Right cardiac atrium (tissue), 5 donors: ENCODE measurements at regions not wholly inside any gene's neighbourhood (a gene's known extent, or its start where the extent isn't known, plus 50 kb on each side); places are given as distances from the start of the nearest gene placed in this dataset.
A peak's percentile ranks its signal among the peaks of the same experiment; 100 is the strongest.
"Not testable (repeated sequence)": the region's sequence is repeated elsewhere in the genome, so short reads cannot be mapped to it uniquely, and the experiment has no call there.

Experiments
- ATAC-seq, 2 donors: fragments of 200-7000 bp; cut with Tn5 transposase; one replicate each; pipeline versions ENCODE4 v1.8.0 to v1.9.1; 2020; ENCODE audit warnings: moderate library complexity in 2 of 2, mild to moderate bottlenecking in 1 of 2
- DNase-seq, 3 donors: peaks; one replicate each; pipeline ENCODE4 v3.0.0-alpha.2; 2020
- H3K27ac ChIP-seq: one replicate; pipeline ENCODE4 v1.5.1; 2013; ENCODE audit warnings: mild to moderate bottlenecking, low read length, control low read depth, moderate library complexity
- H3K27me3 ChIP-seq: one replicate; pipeline ENCODE4 v1.6.1; 2013; ENCODE audit not compliant: control insufficient read depth, insufficient read depth
- H3K4me1 ChIP-seq: one replicate; pipeline ENCODE4 v1.6.1; 2013; ENCODE audit warnings: low read length; ENCODE audit not compliant: control insufficient read depth, insufficient read depth
- H3K4me3 ChIP-seq: one replicate; pipeline ENCODE4 v1.5.1; 2013; ENCODE audit warnings: low read length, control low read depth
- H3K9me3 ChIP-seq: one replicate; pipeline ENCODE4 v1.6.1; 2013; ENCODE audit warnings: low read length; ENCODE audit not compliant: control insufficient read depth
- WGBS: extraction: QIAGEN DNeasy Blood & Tissue Kit; methylation state at CpG from one replicate; pipeline ENCODE4 v1.1.7; 2013; 5-methylcytosine and 5-hydroxymethylcytosine counted together
- intact Hi-C, 4 donors: fragments of 100-400 bp; cut with DNase I; formaldehyde crosslinking; loops; one replicate each; pipeline versions ENCODE4 v1.11.0 to v1.14.0; 2022 to 2023
- donor health status: healthy with polysubstance abuse.
- donor health status: DM: no; HTN: yes; CAD: no.
- donor health status: DM: no; HTN: no; CAD: no.
- donor health status: DM: no; HTN: yes; CAD: no; lungs with severe emphysema.
- donor health status: DM: yes; HTN: yes; CAD: no.

DNA sequence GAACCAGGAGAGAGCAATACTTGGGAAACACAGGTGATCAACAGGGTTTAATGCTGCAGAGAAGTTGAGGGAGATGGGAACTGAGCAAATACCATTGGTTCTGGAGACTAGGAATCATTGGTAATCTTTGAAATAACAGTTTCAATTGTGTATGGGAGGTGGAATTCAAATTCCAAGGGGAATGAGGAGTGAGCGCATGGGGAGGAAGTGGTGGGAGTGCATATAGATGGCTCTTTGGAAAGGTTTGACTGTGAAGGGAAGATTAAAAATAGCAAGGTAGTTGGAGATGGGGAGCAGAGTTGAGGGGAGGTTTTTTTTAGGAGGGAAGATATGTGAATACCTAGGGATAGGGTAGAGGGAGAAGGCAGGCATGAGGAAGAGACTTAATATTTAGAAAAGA lies 51.1 kb upstream of the ROPN1 start:
- ATAC-seq (no peak), DNase-seq (no peak)
- H3K27me3 ChIP-seq, result no peaks in the 10 kb centered on the region
- no peak overlapping the region for H3K4me3 ChIP-seq
- intact Hi-C loops, result no loop called here
- no peak overlapping the region for H3K27ac ChIP-seq
- H3K4me1 ChIP-seq, result peaks cover 3% of the 10 kb centered on the region
- H3K9me3 ChIP-seq, result no peaks in the 10 kb centered on the region
- WGBS, result 76% methylated on average over 1 of the region's 1 CpG

DNA sequence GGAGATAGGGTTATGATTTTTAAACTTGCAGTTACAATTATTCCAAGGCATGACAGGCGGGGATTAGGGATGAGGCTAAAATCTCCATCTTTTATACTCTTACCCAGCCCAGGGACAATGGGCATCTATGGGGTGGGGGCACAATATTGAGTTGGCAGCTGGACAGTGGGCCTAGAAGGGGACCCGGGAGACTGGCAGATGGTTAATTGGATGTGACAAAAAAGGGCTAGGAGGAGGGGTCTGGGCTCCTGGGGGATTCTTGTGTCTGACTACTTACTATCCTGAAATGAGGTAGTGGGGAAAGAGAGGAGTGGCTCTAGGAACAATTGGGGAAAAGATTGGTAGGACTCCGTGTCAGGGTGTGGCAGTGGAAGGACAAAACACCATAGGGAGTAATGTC lies 53.0 kb upstream of the ROPN1 start:
- Histone ChIP-seq H3K9me3 (no peaks in the 10 kb centered on the region), H3K4me3 (no peak overlapping the region), H3K27ac (no peak overlapping the region), H3K27me3 (no peaks in the 10 kb centered on the region), H3K4me1 (peaks cover 3% of the 10 kb centered on the region)
- intact Hi-C loops, result no loop called here
- DNase-seq (no peak), ATAC-seq (no peak)
- 85% methylated on average over 3 of the region's 3 CpGs for WGBS

GRCh38 chr3:124048967-124049798 lies 57.3 kb upstream of the ROPN1 start:
- 72% methylated on average over 6 of the region's 6 CpGs for WGBS
- Histone ChIP-seq H3K27ac (no peak overlapping the region), H3K4me1 (no peaks in the 10 kb centered on the region), H3K27me3 (no peaks in the 10 kb centered on the region), H3K9me3 (no peaks in the 10 kb centered on the region), H3K4me3 (no peak overlapping the region)
- ATAC-seq (no peak), DNase-seq (no peak)
- intact Hi-C loops, result no loop called here

DNA sequence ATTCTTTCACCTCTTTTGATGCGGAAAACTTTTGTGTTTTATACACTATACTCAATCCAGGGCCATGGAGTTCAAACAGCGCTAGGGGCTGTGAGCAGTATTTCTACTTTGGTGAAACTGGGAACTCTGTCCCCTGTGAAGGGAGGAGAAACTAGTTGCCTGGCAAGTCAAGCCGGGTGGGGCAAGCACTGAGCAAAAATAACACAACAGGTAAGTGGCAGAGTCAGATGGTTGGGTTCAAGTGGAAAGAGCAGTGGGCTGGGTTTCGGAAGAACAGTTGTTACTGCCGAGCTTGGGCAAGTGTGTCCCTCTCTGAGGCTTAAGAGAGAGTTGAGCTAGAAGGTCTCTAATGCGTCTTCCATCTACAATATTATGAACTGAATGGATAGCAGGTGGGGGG lies 59.7 kb upstream of the ROPN1 start:
- ATAC-seq, result no peak
- no peak overlapping the region for H3K4me3 ChIP-seq
- DNase-seq, result no peak
- no peak overlapping the region for H3K27ac ChIP-seq
- no peaks in the 10 kb centered on the region for H3K27me3 ChIP-seq
- whole genome bisulfite sequencing, result 96% methylated on average over 6 of the region's 6 CpGs
- intact Hi-C loops, result no loop called here
- no peaks in the 10 kb centered on the region for H3K9me3 ChIP-seq
- peaks cover 6% of the 10 kb centered on the region for H3K4me1 ChIP-seq

GRCh38 chr3:124053871-124054270 lies 61.9 kb upstream of the ROPN1 start:
- Histone ChIP-seq H3K4me1 (peaks cover 9% of the 10 kb centered on the region), H3K27me3 (no peaks in the 10 kb centered on the region), H3K9me3 (no peaks in the 10 kb centered on the region), H3K4me3 (no peak overlapping the region), H3K27ac (no peak overlapping the region)
- DNase-seq (no peak), ATAC-seq (no peak)
- intact Hi-C loops, result no loop called here

DNA sequence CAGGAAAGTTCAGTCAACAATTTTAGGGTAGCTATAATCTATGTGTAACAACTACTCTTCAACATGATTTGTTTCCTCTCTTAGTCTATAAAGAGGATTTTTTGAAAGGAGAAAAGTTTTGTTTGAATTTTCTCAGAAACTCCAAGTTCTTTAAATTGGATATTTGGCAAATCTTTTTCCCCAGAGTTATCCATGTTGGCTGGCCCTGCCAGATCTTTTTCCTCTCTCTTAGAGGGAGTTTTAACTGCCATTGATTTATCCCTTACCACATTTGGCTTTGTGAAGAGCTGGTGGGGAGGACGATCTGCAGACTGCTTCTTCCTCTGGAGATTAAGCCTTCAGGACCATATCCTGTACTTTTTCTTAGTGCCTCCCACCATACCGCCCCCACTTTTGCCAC lies 64.9 kb upstream of the ROPN1 start:
- Histone ChIP-seq H3K9me3 (no peaks in the 10 kb centered on the region), H3K4me1 (peaks cover 12% of the 10 kb centered on the region), H3K27ac (no peak overlapping the region), H3K4me3 (no peak overlapping the region), H3K27me3 (no peaks in the 10 kb centered on the region)
- no peak for ATAC-seq
- intact Hi-C loops, result no loop called here
- no peak for DNase-seq
- 46% methylated on average over 2 of the region's 2 CpGs for WGBS

DNA sequence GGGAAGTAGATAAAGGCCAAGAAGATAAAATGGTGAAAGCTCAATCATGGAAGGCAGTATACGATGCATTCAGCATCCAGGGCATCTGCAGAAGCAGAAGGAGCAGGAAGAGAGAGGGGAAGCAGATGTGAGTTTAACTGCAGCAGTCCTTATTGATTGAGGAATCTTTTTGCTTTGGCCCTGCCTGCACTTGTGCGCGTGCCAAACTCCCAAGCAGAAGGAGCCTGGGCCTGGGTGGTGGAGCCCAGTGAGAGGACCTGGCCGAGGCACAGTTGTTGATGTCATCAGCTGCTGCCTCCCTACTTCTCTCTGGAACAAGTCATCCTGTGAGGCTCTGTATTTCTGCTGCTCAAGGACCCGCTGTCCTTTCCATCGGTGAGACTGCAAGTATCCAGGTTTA lies 65.5 kb upstream of the ROPN1 start:
- Histone ChIP-seq H3K27ac (no peak overlapping the region), H3K4me3 (no peak overlapping the region), H3K9me3 (no peaks in the 10 kb centered on the region), H3K27me3 (no peaks in the 10 kb centered on the region), H3K4me1 (peaks cover 12% of the 10 kb centered on the region)
- DNase-seq, result peak; percentile 65 to 89 (median 85)
- intact Hi-C loops, result no loop called here
- WGBS, result 45% methylated on average over 6 of the region's 6 CpGs
- ATAC-seq, result peak; percentile 83 to 85

DNA sequence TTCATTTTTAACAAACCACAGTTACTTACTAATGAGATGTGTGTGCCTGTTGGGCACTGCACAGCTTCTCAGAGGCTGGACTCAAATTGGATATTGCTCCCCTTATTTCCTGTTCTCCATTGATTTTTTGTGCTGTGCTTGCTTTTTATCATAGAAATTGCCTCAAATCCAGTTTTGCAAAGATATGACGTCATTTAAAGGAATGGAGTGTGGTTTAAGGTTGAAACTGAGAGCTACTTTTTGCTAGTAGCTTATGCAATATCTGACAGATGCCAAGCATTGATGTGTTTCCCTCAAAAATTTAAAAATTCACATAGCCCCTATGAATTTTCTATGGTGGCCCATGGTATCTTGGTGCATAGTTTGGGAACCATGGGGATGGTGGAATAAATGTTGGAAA lies 67.7 kb upstream of the ROPN1 start:
- Histone ChIP-seq H3K4me1 (peaks cover 18% of the 10 kb centered on the region), H3K27me3 (no peaks in the 10 kb centered on the region)

DNA sequence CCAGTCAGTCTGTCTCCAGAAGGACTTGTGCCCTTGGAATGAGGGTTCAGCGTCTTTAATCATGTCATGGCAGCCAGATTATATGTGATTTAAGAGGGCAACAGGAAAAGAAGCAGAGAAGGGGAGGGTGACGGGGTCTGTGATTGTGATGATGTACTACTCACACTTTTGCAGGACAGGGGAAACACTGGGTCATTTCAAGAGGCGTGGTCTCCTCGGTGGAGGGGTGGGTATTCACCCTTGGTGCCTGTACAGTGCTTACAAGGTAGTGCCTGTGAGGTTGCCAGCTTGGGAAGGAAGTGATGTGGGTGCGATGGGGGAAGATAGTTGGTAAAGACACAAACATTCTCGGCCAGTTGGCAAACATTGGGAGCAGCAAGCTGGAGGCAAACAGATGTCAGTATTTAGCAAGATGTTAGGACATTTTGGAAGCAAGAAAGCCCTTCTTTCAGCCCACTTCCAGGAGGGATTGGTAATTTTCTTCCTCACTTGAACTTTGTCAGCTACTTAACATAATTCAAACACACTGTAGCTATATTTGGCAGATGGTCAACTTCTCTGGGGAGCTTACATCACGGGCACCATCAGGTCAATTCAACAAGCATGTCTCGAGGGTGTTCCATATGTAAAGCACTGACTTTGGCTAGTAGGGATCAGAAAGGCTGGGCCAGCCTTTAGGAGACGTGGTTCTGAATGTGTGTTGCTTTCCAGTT lies 71.4 kb upstream of the ROPN1 start:
- intact Hi-C loops, result no loop called here
- H3K9me3 ChIP-seq, result no peaks in the 10 kb centered on the region
- ATAC-seq (peak; percentile 25 to 28), DNase-seq (no peak)
- H3K4me1 ChIP-seq, result peaks cover 11% of the 10 kb centered on the region
- no peak overlapping the region for H3K27ac ChIP-seq
- WGBS, result 50% methylated on average over 9 of the region's 9 CpGs
- H3K27me3 ChIP-seq, result no peaks in the 10 kb centered on the region
- H3K4me3 ChIP-seq, result no peak overlapping the region

More for the DNA sequence above, 67.7 kb upstream of the ROPN1 start:
- intact Hi-C loops, result no loop called here
- Histone ChIP-seq H3K9me3 (no peaks in the 10 kb centered on the region), H3K27ac (no peak overlapping the region), H3K4me3 (no peak overlapping the region)
- ATAC-seq, result no peak
- DNase-seq, result no peak
- WGBS, result 60% methylated on average over 1 of the region's 1 CpG

GRCh38 chr3:124064050-124064449 lies 72.1 kb upstream of the ROPN1 start:
- WGBS, result 95% methylated on average over 1 of the region's 1 CpG
- H3K27me3 ChIP-seq, result no peaks in the 10 kb centered on the region
- H3K4me1 ChIP-seq, result peaks cover 11% of the 10 kb centered on the region
- no peak overlapping the region for H3K27ac ChIP-seq
- no peaks in the 10 kb centered on the region for H3K9me3 ChIP-seq
- DNase-seq (no peak), ATAC-seq (no peak)
- intact Hi-C loops, result no loop called here
- no peak overlapping the region for H3K4me3 ChIP-seq

DNA sequence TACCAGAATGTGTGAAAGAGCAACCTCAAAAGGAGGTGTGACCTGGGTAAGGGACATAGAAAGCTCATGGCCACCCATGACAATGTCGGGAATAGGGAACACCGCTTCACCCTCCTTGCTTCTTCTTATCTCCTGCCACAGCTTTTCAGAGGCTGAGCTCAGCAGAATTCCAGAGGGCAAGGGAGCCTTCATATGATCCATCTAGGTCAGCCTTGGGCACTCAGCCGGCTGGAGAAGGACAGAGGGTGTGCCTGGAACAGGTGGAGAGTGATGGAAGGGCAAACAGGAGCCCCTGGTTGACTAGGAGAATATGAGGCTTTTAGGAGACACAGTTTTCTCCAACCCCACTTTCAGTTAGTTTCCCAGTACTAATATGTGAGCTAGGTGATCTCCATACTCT lies 74.6 kb upstream of the ROPN1 start:
- H3K4me1 ChIP-seq, result peaks cover 16% of the 10 kb centered on the region
- DNase-seq, ATAC-seq, H3K4me3 ChIP-seq, intact Hi-C loops, H3K27ac ChIP-seq, H3K27me3 ChIP-seq, H3K9me3 ChIP-seq: not testable (repeated sequence)
- WGBS, result 97% methylated on average over 3 of the region's 3 CpGs
